ENCODE measurements at regions not wholly inside any gene's neighbourhood (a gene's known extent, or its start where the extent isn't known, plus 50 kb on each side); places are given as distances from the start of the nearest gene placed in this dataset.

- no peak overlapping the region for H3K4me3 ChIP-seq (ENCODE audit: low read length)
- TF ChIP-seq ZNF274 (IDR thresholded peaks at IDR 0.05; ENCODE audit: low read depth, low read length), result no peak
Observed at GRCh38 chr4:14445882-14446281, 556.4 kb upstream of the CPEB2 start.

- no peak for TF ChIP-seq ZNF274 (IDR thresholded peaks at IDR 0.05; ENCODE audit: low read depth, low read length)
- H3K4me3 ChIP-seq (ENCODE audit: low read length), result no peak overlapping the region
Observed at GRCh38 chr4:14446311-14446710, 556.0 kb upstream of the CPEB2 start.

- no peak overlapping the region for H3K4me3 ChIP-seq (ENCODE audit: low read length)
- TF ChIP-seq ZNF274 (IDR thresholded peaks at IDR 0.05; ENCODE audit: low read depth, low read length), result no peak
Observed at GRCh38 chr4:14446904-14447303, 555.4 kb upstream of the CPEB2 start.

GRCh38 chr4:14449308-14449707, 553.0 kb upstream of the CPEB2 start:
- H3K4me3 ChIP-seq (ENCODE audit: low read length), result no peak overlapping the region
- TF ChIP-seq ZNF274 (IDR thresholded peaks at IDR 0.05; ENCODE audit: low read depth, low read length), result no peak

- no peak for TF ChIP-seq ZNF274 (IDR thresholded peaks at IDR 0.05; ENCODE audit: low read depth, low read length)
- no peak overlapping the region for H3K4me3 ChIP-seq (ENCODE audit: low read length)
Observed at GRCh38 chr4:14452001-14452400, 550.3 kb upstream of the CPEB2 start.

GRCh38 chr4:14452764-14453163, 549.5 kb upstream of the CPEB2 start:
- TF ChIP-seq ZNF274 (IDR thresholded peaks at IDR 0.05; ENCODE audit: low read depth, low read length), result no peak
- H3K4me3 ChIP-seq (ENCODE audit: low read length), result no peak overlapping the region

- no peak for TF ChIP-seq ZNF274 (IDR thresholded peaks at IDR 0.05; ENCODE audit: low read depth, low read length)
Observed at GRCh38 chr4:14458463-14458862, 543.8 kb upstream of the CPEB2 start.

GRCh38 chr4:14465057-14465456, 537.2 kb upstream of the CPEB2 start:
- TF ChIP-seq ZNF274 (IDR thresholded peaks at IDR 0.05; ENCODE audit: low read depth, low read length), result no peak
- no peak overlapping the region for H3K4me3 ChIP-seq (ENCODE audit: low read length)

More at GRCh38 chr4:14458463-14458862, 543.8 kb upstream of the CPEB2 start:
- H3K4me3 ChIP-seq (ENCODE audit: low read length), result no peak overlapping the region

- H3K4me3 ChIP-seq (ENCODE audit: low read length), result no peak overlapping the region
- TF ChIP-seq ZNF274 (IDR thresholded peaks at IDR 0.05; ENCODE audit: low read depth, low read length), result no peak
Observed at GRCh38 chr4:14465507-14465906, 536.8 kb upstream of the CPEB2 start.

GRCh38 chr4:14478504-14478903, 523.8 kb upstream of the CPEB2 start:
- TF ChIP-seq ZNF274 (IDR thresholded peaks at IDR 0.05; ENCODE audit: low read depth, low read length), result no peak
- H3K4me3 ChIP-seq (ENCODE audit: low read length), result no peak overlapping the region

GRCh38 chr4:14496408-14496807, 505.9 kb upstream of the CPEB2 start:
- no peak overlapping the region for H3K4me3 ChIP-seq (ENCODE audit: low read length)
- TF ChIP-seq ZNF274 (IDR thresholded peaks at IDR 0.05; ENCODE audit: low read depth, low read length), result no peak

GRCh38 chr4:14496969-14497368, 505.3 kb upstream of the CPEB2 start:
- no peak overlapping the region for H3K4me3 ChIP-seq (ENCODE audit: low read length)
- no peak for TF ChIP-seq ZNF274 (IDR thresholded peaks at IDR 0.05; ENCODE audit: low read depth, low read length)

GRCh38 chr4:14504162-14504561, 498.1 kb upstream of the CPEB2 start:
- no peak overlapping the region for H3K4me3 ChIP-seq (ENCODE audit: low read length)
- no peak for TF ChIP-seq ZNF274 (IDR thresholded peaks at IDR 0.05; ENCODE audit: low read depth, low read length)

- TF ChIP-seq ZNF274 (IDR thresholded peaks at IDR 0.05; ENCODE audit: low read depth, low read length), result no peak
Observed at GRCh38 chr4:14513471-14513870, 488.8 kb upstream of the CPEB2 start.

GRCh38 chr4:14515556-14515955, 486.7 kb upstream of the CPEB2 start:
- H3K4me3 ChIP-seq (ENCODE audit: low read length), result no peak overlapping the region
- TF ChIP-seq ZNF274 (IDR thresholded peaks at IDR 0.05; ENCODE audit: low read depth, low read length), result no peak

More at GRCh38 chr4:14513471-14513870, 488.8 kb upstream of the CPEB2 start:
- no peak overlapping the region for H3K4me3 ChIP-seq (ENCODE audit: low read length)

GRCh38 chr4:14518136-14518535, 484.1 kb upstream of the CPEB2 start:
- H3K4me3 ChIP-seq (ENCODE audit: low read length), result no peak overlapping the region
- TF ChIP-seq ZNF274 (IDR thresholded peaks at IDR 0.05; ENCODE audit: low read depth, low read length), result no peak

Measured in GM08714 (cell line).